GM12878 (cell line): ENCODE measurements at regions not wholly inside any gene's neighbourhood (a gene's known extent, or its start where the extent isn't known, plus 50 kb on each side); places are given as distances from the start of the nearest gene placed in this dataset.

Source experiments
- CHD2 ChIP-seq: IDR thresholded peaks from 2 replicates; pipeline ENCODE4 v1.6.1; 2011; ENCODE audit warnings: low read depth, low read length, improper control_type of control experiment, borderline replicate concordance
- CTCF ChIP-seq, 3 experiments: IDR thresholded peaks in 2 of 3; conservative IDR thresholded peaks in 1 of 3; 2 replicates each; pipeline ENCODE4 v1.5.1; 2011; ENCODE audit warnings: low read depth in 3 of 3, low read length in 3 of 3, mild to moderate bottlenecking in 3 of 3, control low read depth in 2 of 3, moderate library complexity in 2 of 3, inconsistent platforms in 1 of 3, mixed read lengths in 1 of 3; ENCODE audit not compliant: control insufficient read depth in 2 of 3, insufficient read depth in 1 of 3; ENCODE audit errors: extremely low read depth in 1 of 3
- JUNB ChIP-seq: IDR thresholded peaks from 2 replicates; pipeline ENCODE4 v1.6.1; 2016; ENCODE audit warnings: antibody characterized with exemption, mild to moderate bottlenecking
- NR2C2 ChIP-seq: IDR thresholded peaks from 2 replicates; pipeline ENCODE4 v1.6.1; 2011; ENCODE audit warnings: borderline replicate concordance, low read depth; ENCODE audit not compliant: control insufficient read depth, insufficient read length
- NRF1 ChIP-seq: conservative IDR thresholded peaks from 2 replicates; pipeline ENCODE4 v1.6.1; 2011; ENCODE audit warnings: mild to moderate bottlenecking, low read depth, low read length, improper control_type of control experiment
- PAX8 ChIP-seq: fragments of 450-650 bp; IDR thresholded peaks from 2 replicates; pipeline ENCODE4 v1.6.1; 2017; ENCODE audit warnings: mild to moderate bottlenecking, moderate library complexity
- POLR2A ChIP-seq: IDR thresholded peaks from 2 replicates; pipeline ENCODE4 v1.6.1; 2011; ENCODE audit warnings: low read depth, mild to moderate bottlenecking, low read length
- RUNX3 ChIP-seq: IDR thresholded peaks from 2 replicates; pipeline ENCODE4 v1.6.1; 2012; ENCODE audit warnings: low read length, inconsistent platforms
- SPI1 ChIP-seq: IDR thresholded peaks from 2 replicates; pipeline ENCODE4 v1.6.1; 2011; ENCODE audit warnings: low read depth, mild to moderate bottlenecking, low read length, moderate library complexity, borderline replicate concordance; ENCODE audit not compliant: insufficient read depth

GRCh38 chr20:21981179-21981578 lies 275.7 kb downstream of the PAX1 start:
- no peak for TF ChIP-seq CTCF (IDR thresholded peaks at IDR 0.05 in 2 of 3, conservative IDR thresholded peaks at IDR 0.05 in 1 of 3; ENCODE audit: control insufficient read depth in 2 of 3, extremely low read depth in 1 of 3, insufficient read depth in 1 of 3, low read depth in 3 of 3, low read length in 3 of 3)
- TF ChIP-seq POLR2A = no peak
- no peak for TF ChIP-seq PAX8
- TF ChIP-seq RUNX3 = no peak
- no peak for TF ChIP-seq NRF1
- TF ChIP-seq SPI1 = no peak
- TF ChIP-seq NR2C2 = no peak
- no peak for TF ChIP-seq CHD2
- TF ChIP-seq JUNB = no peak
